SH-SY5Y (cell line): ENCODE measurements at regions not wholly inside any gene's neighbourhood (a gene's known extent, or its start where the extent isn't known, plus 50 kb on each side); places are given as distances from the start of the nearest gene placed in this dataset.

ENCODE experiments used
- GATA2 ChIP-seq: IDR thresholded peaks from 2 replicates; pipeline ENCODE4 v1.6.1; 2011; ENCODE audit warnings: mild to moderate bottlenecking, low read depth, low read length
- GATA3 ChIP-seq: IDR thresholded peaks from 2 replicates; pipeline ENCODE4 v1.6.1; 2011; ENCODE audit warnings: low read depth, mild to moderate bottlenecking, low read length, moderate library complexity

GRCh38 chr9:82491604-82492003 lies 503.0 kb downstream of the SPATA31D1 start:
- TF ChIP-seq GATA3: no peak
- TF ChIP-seq GATA2: no peak
